G401.6 (cell line): ENCODE measurements at regions not wholly inside any gene's neighbourhood (a gene's known extent, or its start where the extent isn't known, plus 50 kb on each side); places are given as distances from the start of the nearest gene placed in this dataset.

Experiments used
- FAIRE-seq: peaks from 2 replicates; lab custom pipeline; 2012; peaks lifted over from hg19 to GRCh38; lab: Jason Lieb, UNC

GRCh38 chr1:172954476-172955150, 96.1 kb downstream of the TNFSF18 start:
- FAIRE-seq = no peak

- FAIRE-seq = no peak
Observed at GRCh38 chr1:172955161-172955815, 95.5 kb downstream of the TNFSF18 start.

GRCh38 chr1:172956871-172957270, 93.9 kb downstream of the TNFSF18 start:
- no peak for FAIRE-seq

GRCh38 chr1:172957491-172957890, 93.2 kb downstream of the TNFSF18 start:
- FAIRE-seq = no peak

- no peak for FAIRE-seq
Observed at GRCh38 chr1:172959571-172959970, 91.2 kb downstream of the TNFSF18 start.

- no peak for FAIRE-seq
Observed at GRCh38 chr1:172960019-172960418, 90.7 kb downstream of the TNFSF18 start.

- no peak for FAIRE-seq
Observed at GRCh38 chr1:172960454-172961208, 90.1 kb downstream of the TNFSF18 start.

- no peak for FAIRE-seq
Observed at GRCh38 chr1:172964864-172965263, 85.9 kb downstream of the TNFSF18 start.

- FAIRE-seq = no peak
Observed at GRCh38 chr1:172966844-172967540, 83.7 kb downstream of the TNFSF18 start.

- FAIRE-seq = no peak
Observed at GRCh38 chr1:172967936-172968335, 82.8 kb downstream of the TNFSF18 start.

GRCh38 chr1:172969611-172970010, 81.1 kb downstream of the TNFSF18 start:
- no peak for FAIRE-seq

- FAIRE-seq = no peak
Observed at GRCh38 chr1:172970186-172970585, 80.6 kb downstream of the TNFSF18 start.

GRCh38 chr1:172971241-172971640, 79.5 kb downstream of the TNFSF18 start:
- no peak for FAIRE-seq

GRCh38 chr1:172972258-172972657, 78.5 kb downstream of the TNFSF18 start:
- no peak for FAIRE-seq

GRCh38 chr1:172973424-172973823, 77.3 kb downstream of the TNFSF18 start:
- FAIRE-seq = no peak

- FAIRE-seq = no peak
Observed at GRCh38 chr1:172976222-172977041, 74.3 kb downstream of the TNFSF18 start.

GRCh38 chr1:172977296-172978017, 73.3 kb downstream of the TNFSF18 start:
- no peak for FAIRE-seq

GRCh38 chr1:172978595-172978994, 72.1 kb downstream of the TNFSF18 start:
- FAIRE-seq = no peak

GRCh38 chr1:172979828-172980227, 70.9 kb downstream of the TNFSF18 start:
- no peak for FAIRE-seq

GRCh38 chr1:172980456-172980855, 70.3 kb downstream of the TNFSF18 start:
- FAIRE-seq = no peak

GRCh38 chr1:172980971-172981370, 69.8 kb downstream of the TNFSF18 start:
- FAIRE-seq = no peak
